K562 (cell line): ENCODE measurements at regions not wholly inside any gene's neighbourhood (a gene's known extent, or its start where the extent isn't known, plus 50 kb on each side); places are given as distances from the start of the nearest gene placed in this dataset.

ENCODE experiments used
- ATAC-seq: fragments of 200-7000 bp; cut with Tn5 transposase; 3 replicates; pipeline ENCODE4 v1.9.1; 2020; ENCODE audit warnings: moderate library complexity
- BruUV-seq: library from RNA; stranded (reverse); fragments of 400-500 nt; replicated peaks from 2 replicates; lab custom pipeline; 2021; lab: Mats Ljungman, UMichigan
- CTCF ChIA-PET: fragments of 300-600 bp; formaldehyde crosslinking; extraction: SDS; loops from one replicate; lab custom pipeline; 2021; ENCODE audit warnings: low intra/inter-chr PET ratio; lab: Yijun Ruan, JAX
- POLR2A ChIA-PET: fragments of 300-600, 350-650 bp; sonication (Branson Sonifier 250); formaldehyde crosslinking; extraction: SDS; loops from one replicate; lab custom pipeline; 2021; ENCODE audit warnings: antibody characterized with exemption, inconsistent platforms; lab: Yijun Ruan, JAX
- DNase-seq, 4 experiments: peaks; one replicate each; pipeline versions ENCODE4 v3.0.0 to v3.0.0-alpha.2; 2011 to 2018; ENCODE audit warnings: low spot score in 3 of 4, mixed read lengths in 3 of 4; ENCODE audit errors: extremely low read depth in 1 of 4
- FAIRE-seq: peaks from 2 replicates; lab custom pipeline; 2011; peaks lifted over from hg19 to GRCh38; lab: Jason Lieb, UNC
- H2AFZ ChIP-seq: 2 replicates; pipeline ENCODE4 v1.6.0; 2011; ENCODE audit warnings: low read depth, low read length, control low read depth, inconsistent platforms
- H3K27ac ChIP-seq: fragments of 200-600 bp; 3 replicates; pipeline ENCODE4 v1.8.0; 2011; ENCODE audit warnings: low read depth, mild to moderate bottlenecking, control low read depth, inconsistent platforms, low read length, moderate library complexity, mixed read lengths; ENCODE audit errors: extremely low read depth
- H3K27me3 ChIP-seq, 2 experiments: fragments of 300-600 bp in 1 of 2; 2 replicates in 1 of 2; 3 replicates in 1 of 2; pipeline versions ENCODE4 v1.6.0 to v1.8.0; 2011; ENCODE audit warnings: inconsistent platforms in 2 of 2, low read length in 2 of 2, mild to moderate bottlenecking in 1 of 2, mixed read lengths in 1 of 2, moderate library complexity in 1 of 2; ENCODE audit not compliant: control insufficient read depth in 2 of 2, insufficient read depth in 2 of 2
- H3K36me3 ChIP-seq: fragments of 300-600 bp; 3 replicates; pipeline ENCODE4 v1.8.0; 2011; ENCODE audit warnings: mild to moderate bottlenecking, low read length, inconsistent platforms; ENCODE audit not compliant: control insufficient read depth, insufficient read depth
- H3K4me1 ChIP-seq, 2 experiments: fragments of 200-600 bp in 1 of 2; replicated peaks in 1 of 2; 2 replicates in 1 of 2; 3 replicates in 1 of 2; pipeline versions ENCODE4 v1.5.1 to v1.8.0; 2011; ENCODE audit warnings: inconsistent platforms in 2 of 2, low read length in 2 of 2, mild to moderate bottlenecking in 1 of 2, mixed read lengths in 1 of 2, moderate library complexity in 1 of 2; ENCODE audit not compliant: control insufficient read depth in 2 of 2, insufficient read depth in 2 of 2
- H3K4me2 ChIP-seq: 2 replicates; pipeline ENCODE4 v1.6.1; 2011; ENCODE audit warnings: low read length, control low read depth, inconsistent platforms, mixed read lengths; ENCODE audit not compliant: insufficient read depth
- H3K4me3 ChIP-seq: fragments of 200-600 bp; sonication (generic), shearing (Covaris generic); 2 replicates; pipeline ENCODE4 v1.5.1; 2016; ENCODE audit warnings: control low read depth, inconsistent platforms
- H3K79me2 ChIP-seq: fragments of 200-600 bp; 3 replicates; pipeline ENCODE4 v1.8.0; 2011; ENCODE audit warnings: low read length, inconsistent platforms; ENCODE audit not compliant: control insufficient read depth, insufficient read depth
- H3K9ac ChIP-seq, 2 experiments: 2 replicates each; pipeline versions ENCODE4 v1.6.0 to v1.6.1; 2011; ENCODE audit warnings: low read depth in 2 of 2, low read length in 2 of 2, control low read depth in 1 of 2, inconsistent platforms in 1 of 2, mild to moderate bottlenecking in 1 of 2, mixed read lengths in 1 of 2; ENCODE audit not compliant: insufficient read depth in 1 of 2
- H3K9me1 ChIP-seq: one replicate; pipeline ENCODE4 v1.6.0; 2011; ENCODE audit warnings: inconsistent platforms, mild to moderate bottlenecking, low read length, moderate library complexity; ENCODE audit not compliant: control insufficient read depth, insufficient read depth
- H3K9me3 ChIP-seq: replicated peaks from 2 replicates; pipeline ENCODE4 v1.5.1; 2011; ENCODE audit warnings: low read depth, low read length, inconsistent platforms; ENCODE audit not compliant: control insufficient read depth, insufficient read depth
- H4K20me1 ChIP-seq: replicated peaks from 2 replicates; pipeline ENCODE4 v1.6.1; 2011; ENCODE audit warnings: low read length, inconsistent platforms, mixed read lengths; ENCODE audit not compliant: control insufficient read depth, insufficient read depth
- BRCA1 ChIP-seq, 2 experiments: fragments of 450-650 bp in 1 of 2; sonication (generic) in 1 of 2; formaldehyde crosslinking in 1 of 2; IDR thresholded peaks; 2 replicates each; pipeline versions ENCODE4 v1.5.0 to v1.6.1; 2017 to 2020; ENCODE audit warnings: mild to moderate bottlenecking in 1 of 2, missing genetic modification reagents in 1 of 2
- CHAMP1 ChIP-seq: fragments of 450-650 bp; IDR thresholded peaks from 2 replicates; pipeline ENCODE4 v1.6.1; 2016; ENCODE audit warnings: mild to moderate bottlenecking
- CTBP1 ChIP-seq: fragments of 450-650 bp; IDR thresholded peaks from 2 replicates; pipeline ENCODE4 v1.6.1; 2016; ENCODE audit warnings: borderline replicate concordance
- E2F8 ChIP-seq: fragments of 450-650 bp; IDR thresholded peaks from 2 replicates; pipeline ENCODE4 v1.7.1; 2018; ENCODE audit warnings: mild to moderate bottlenecking, low read depth; ENCODE audit not compliant: partially characterized antibody
- HMG20A ChIP-seq: fragments of 450-650 bp; formaldehyde crosslinking; conservative IDR thresholded peaks from 2 replicates; pipeline ENCODE4 v1.4.0; 2020; ENCODE audit warnings: mild to moderate bottlenecking, mixed read lengths
- KLF10 ChIP-seq: fragments of 250-450 bp; sonication (Bioruptor Pico); IDR thresholded peaks from 2 replicates; pipeline ENCODE4 v1.6.1; 2021; ENCODE audit warnings: matching md5 sums
- L3MBTL2 ChIP-seq: fragments of 450-650 bp; IDR thresholded peaks from 2 replicates; pipeline ENCODE4 v1.6.1; 2016; ENCODE audit warnings: mild to moderate bottlenecking, moderate library complexity
- MEF2D ChIP-seq: conservative IDR thresholded peaks from 2 replicates; pipeline ENCODE4 v1.6.1; 2016; ENCODE audit warnings: low read depth, missing genetic modification characterization, missing compliant biosample characterization
- MNT ChIP-seq, 2 experiments: fragments of 450-650 bp; conservative IDR thresholded peaks; 2 replicates each; pipeline ENCODE4 v1.6.1; 2017; ENCODE audit warnings: mild to moderate bottlenecking in 2 of 2, moderate library complexity in 2 of 2
- MTA2 ChIP-seq: fragments of 450-650 bp; IDR thresholded peaks from 2 replicates; pipeline ENCODE4 v1.6.1; 2016; ENCODE audit warnings: low read depth
- RBM25 ChIP-seq: fragments of 200-400 bp; formaldehyde crosslinking; IDR thresholded peaks from 2 replicates; pipeline ENCODE4 v1.6.1; 2018; ENCODE audit warnings: low read length, low read depth, moderate library complexity; ENCODE audit not compliant: severe bottlenecking
- RFX1 ChIP-seq: fragments of 450-650 bp; IDR thresholded peaks from 2 replicates; pipeline ENCODE4 v1.6.1; 2016; ENCODE audit warnings: mild to moderate bottlenecking, moderate library complexity
- SETDB1 ChIP-seq: IDR thresholded peaks from one replicate; pipeline ENCODE4 v1.6.1; 2012; ENCODE audit warnings: low read length, control low read depth, inconsistent platforms
- THRAP3 ChIP-seq: fragments of 450-650 bp; IDR thresholded peaks from 2 replicates; pipeline ENCODE4 v1.6.1; 2016; ENCODE audit warnings: mild to moderate bottlenecking, inconsistent platforms, borderline replicate concordance
- ZEB2 ChIP-seq: fragments of 450-650 bp; IDR thresholded peaks from 2 replicates; pipeline ENCODE4 v1.6.1; 2016
- ZFP36 ChIP-seq: fragments of 150-350 bp; IDR thresholded peaks from 2 replicates; pipeline ENCODE4 v1.6.1; 2018; ENCODE audit warnings: low read length, low read depth; ENCODE audit not compliant: partially characterized antibody
- ZNF668 ChIP-seq: fragments of 250-450 bp; sonication (Bioruptor Pico); IDR thresholded peaks from 2 replicates; pipeline ENCODE4 v1.8.0; 2022; ENCODE audit warnings: mild to moderate bottlenecking, inconsistent platforms
- ZNF780A ChIP-seq: fragments of 250-450 bp; sonication (Bioruptor Pico); IDR thresholded peaks from 2 replicates; pipeline ENCODE4 v1.5.0; 2021; ENCODE audit warnings: mild to moderate bottlenecking
- WGBS: fragments of 100-300 bp; shearing (Covaris generic); methylation state at CpG from one replicate; pipeline ENCODE4 v1.1.6; 2016; ENCODE audit warnings: low coverage, mixed read lengths; ENCODE audit not compliant: insufficient coverage; ENCODE audit errors: missing lambda C conversion rate; 5-methylcytosine and 5-hydroxymethylcytosine counted together
- in situ Hi-C: fragments of 300-500 bp; cut with MboI; formaldehyde crosslinking; loops from 4 replicates; pipeline ENCODE4 v1.15.0; 2018; ENCODE audit warnings: inconsistent platforms, mixed read lengths
- intact Hi-C: fragments of 100-400 bp; cut with micrococcal nuclease; formaldehyde crosslinking; loops from 2 replicates; pipeline ENCODE4 v1.14.2; 2022

GRCh38 chr12:69117566-69118266 is 121.7 kb upstream of the CPSF6 start:
- H3K27me3 ChIP-seq: peaks cover 8 to 22% of the 10 kb centered on the region in 2 experiments; a peak in 4 of 5 replicates
- no peak overlapping the region for H3K4me2 ChIP-seq
- WGBS: 0% methylated on average over 5 of the region's 5 CpGs
- BruUV-seq: no TSS peak
- intact Hi-C loops (no loop called here), in situ Hi-C loops (no loop called here)
- CTCF ChIA-PET: no interaction called here
- H3K4me1 ChIP-seq: no peaks in the 10 kb centered on the region
- H2AFZ ChIP-seq: no peak overlapping the region
- FAIRE-seq (no peak), ATAC-seq (no peak), DNase-seq (no peak)
- no peak overlapping the region for H3K9ac ChIP-seq
- H3K27ac ChIP-seq: no peak overlapping the region
- H3K36me3 ChIP-seq: no peaks in the 10 kb centered on the region
- H3K79me2 ChIP-seq: no peaks in the 10 kb centered on the region
- no peaks in the 10 kb centered on the region for H3K9me1 ChIP-seq
- H3K4me3 ChIP-seq: no peak overlapping the region
- H3K9me3 ChIP-seq: no peaks in the 10 kb centered on the region
- POLR2A ChIA-PET: no interaction called here
- no peaks in the 10 kb centered on the region; the same call in 1 of the 2 replicates for H4K20me1 ChIP-seq
- TF ChIP-seq RBM25 (no peak), KLF10 (CRISPR knock-in tag) (no peak), MNT (conservative IDR thresholded peaks at IDR 0.05) (no peak), CHAMP1 (no peak), BRCA1 (IDR thresholded peaks at IDR 0.05) (no peak), BRCA1 (CRISPR knock-in tag; IDR thresholded peaks at IDR 0.05) (no peak), HMG20A (CRISPR knock-in tag) (no peak), ZNF780A (CRISPR knock-in tag) (no peak), ZNF668 (no peak), CTBP1 (no peak), ZFP36 (no peak), RFX1 (no peak), E2F8 (no peak), THRAP3 (no peak), L3MBTL2 (no peak), MTA2 (no peak), SETDB1 (no peak), ZEB2 (no peak), MEF2D (tag) (no peak)
